Stomach (tissue), 8 donors: ENCODE measurements at regions not wholly inside any gene's neighbourhood (a gene's known extent, or its start where the extent isn't known, plus 50 kb on each side); places are given as distances from the start of the nearest gene placed in this dataset.
A peak's percentile ranks its signal among the peaks of the same experiment; 100 is the strongest.

Experiments used
- DNase-seq, 2 donors: peaks; one replicate each; pipeline versions ENCODE4 v3.0.0 to v3.0.0-alpha.2; 2013 to 2019
- H3K27ac ChIP-seq, 5 donors: fragments of 200-600 bp in 4 of 5; sonication (generic) in 4 of 5; one replicate each; pipeline ENCODE4 v1.5.1; 2013 to 2019; ENCODE audit warnings: mild to moderate bottlenecking in 1 of 5, moderate library complexity in 1 of 5
- H3K27me3 ChIP-seq, 3 donors: fragments of 200-600 bp; sonication (generic); one replicate each; pipeline ENCODE4 v1.5.1; 2017 to 2019; ENCODE audit warnings: mixed run types in 1 of 3
- H3K36me3 ChIP-seq, 4 donors: fragments of 200-600 bp; sonication (generic); 1 replicate in 3 of 4; 2 replicates in 1 of 4; pipeline ENCODE4 v1.5.1; 2016 to 2019
- H3K4me1 ChIP-seq, 4 donors: fragments of 200-600 bp; sonication (generic); one replicate each; pipeline ENCODE4 v1.5.1; 2016 to 2019
- H3K4me3 ChIP-seq, 4 donors: fragments of 200-600 bp; sonication (generic) in 3 of 4; one replicate each; pipeline ENCODE4 v1.5.1; 2016 to 2019; ENCODE audit warnings: mild to moderate bottlenecking in 1 of 4
- H3K9me3 ChIP-seq, 4 donors: fragments of 200-600 bp; sonication (generic); one replicate each; pipeline ENCODE4 v1.5.1; 2016 to 2019
- CTCF ChIP-seq, 7 experiments: fragments of 450-650 bp in 4 of 7; fragments of 200-600 bp in 3 of 7; sonication (generic) in 3 of 7; IDR thresholded peaks; one replicate each; pipeline ENCODE4 v1.5.1; 2016 to 2019; ENCODE audit warnings: antibody characterized with exemption in 7 of 7, control low read depth in 2 of 7, mild to moderate bottlenecking in 1 of 7
- EP300 ChIP-seq: sonication (generic); formaldehyde crosslinking; IDR thresholded peaks from one replicate; pipeline ENCODE4 v1.6.1; 2017; ENCODE audit warnings: antibody characterized with exemption
- POLR2A ChIP-seq, 4 donors: fragments of 450-650 bp; IDR thresholded peaks; one replicate each; pipeline ENCODE4 v1.6.1; 2016; ENCODE audit warnings: antibody characterized with exemption in 4 of 4, control low read depth in 2 of 4, mild to moderate bottlenecking in 1 of 4, moderate library complexity in 1 of 4
- POLR2AphosphoS5 ChIP-seq, 3 donors: sonication (generic); formaldehyde crosslinking; IDR thresholded peaks; one replicate each; pipeline ENCODE4 v1.6.1; 2016; ENCODE audit warnings: antibody characterized with exemption in 3 of 3
- WGBS, 5 donors: extraction: QIAGEN DNeasy Blood & Tissue Kit in 3 of 5; methylation state at CpG; one replicate each; pipeline versions ENCODE4 v1.1.5 to v1.1.7; 2013 to 2018; 5-methylcytosine and 5-hydroxymethylcytosine counted together
- intact Hi-C: fragments of 100-400 bp; cut with DNase I; formaldehyde crosslinking; loops from one replicate; pipeline ENCODE4 v1.15.1; 2023; ENCODE audit warnings: low total_unique reads
- donor health status: healthy with polysubstance abuse.
- donor health status: Bipolar disorder and iron deficiency.
- donor health status: healthy.

GRCh38 chrX:40418813-40419195, 162.0 kb upstream of the ATP6AP2 start:
- H3K27me3 ChIP-seq, result peaks cover 0 to 3% (median 0%) of the 10 kb centered on the region in 3 donors
- H3K36me3 ChIP-seq, result no peaks in the 10 kb centered on the region
- DNase-seq, result no peak
- peaks cover 0 to 11% (median under 1%) of the 10 kb centered on the region in 4 donors for H3K9me3 ChIP-seq
- H3K27ac ChIP-seq, result no peak overlapping the region
- H3K4me3 ChIP-seq, result no peak overlapping the region
- intact Hi-C loops, result no loop called here
- no peaks in the 10 kb centered on the region for H3K4me1 ChIP-seq
- TF ChIP-seq EP300 (no peak), POLR2A (IDR thresholded peaks at IDR 0.05) (no peak), POLR2AphosphoS5 (IDR thresholded peaks at IDR 0.05) (no peak), CTCF (IDR thresholded peaks at IDR 0.05) (no peak)
- WGBS, 5 donors, result 67 to 89% (median 80%) methylated on average over 3 of the region's 3 CpGs

- no peak for TF ChIP-seq EP300
- no peak for TF ChIP-seq POLR2A (IDR thresholded peaks at IDR 0.05)
- no peak for TF ChIP-seq POLR2AphosphoS5 (IDR thresholded peaks at IDR 0.05)
- no peak for TF ChIP-seq CTCF (IDR thresholded peaks at IDR 0.05)
- WGBS, 5 donors, result 71 to 79% (median 75%) methylated on average over 5 to 7 of the region's 7 CpGs
- peak in 1 of 2 donors; percentile 26 for DNase-seq
- Histone ChIP-seq H3K36me3 (no peaks in the 10 kb centered on the region), H3K4me3 (no peak overlapping the region), H3K4me1 (no peaks in the 10 kb centered on the region), H3K27ac (no peak overlapping the region), H3K27me3 (peaks cover 0 to 3% (median 0%) of the 10 kb centered on the region in 3 donors), H3K9me3 (peaks cover 0 to 6% (median 0%) of the 10 kb centered on the region in 4 donors)
- intact Hi-C loops, result no loop called here
Observed at GRCh38 chrX:40418146-40418812, 162.5 kb upstream of the ATP6AP2 start.

GRCh38 chrX:40415675-40416074, 165.1 kb upstream of the ATP6AP2 start:
- intact Hi-C loops, result no loop called here
- no peaks in the 10 kb centered on the region for H3K36me3 ChIP-seq
- H3K9me3 ChIP-seq, result peaks cover 0 to 7% (median 0%) of the 10 kb centered on the region in 4 donors
- H3K4me3 ChIP-seq, result no peak overlapping the region
- 62 to 81% (median 75%) methylated on average over 1 to 4 of the region's 4 CpGs for WGBS, 5 donors
- H3K4me1 ChIP-seq, result no peaks in the 10 kb centered on the region
- H3K27ac ChIP-seq, result no peak overlapping the region
- no peak for TF ChIP-seq EP300
- no peak for TF ChIP-seq CTCF (IDR thresholded peaks at IDR 0.05)
- no peak for TF ChIP-seq POLR2A (IDR thresholded peaks at IDR 0.05)
- no peak for TF ChIP-seq POLR2AphosphoS5 (IDR thresholded peaks at IDR 0.05)
- H3K27me3 ChIP-seq, result peaks cover 0 to 3% (median 0%) of the 10 kb centered on the region in 3 donors
- DNase-seq, result peak in 1 of 2 donors; percentile 31

- no peaks in the 10 kb centered on the region for H3K36me3 ChIP-seq
- H3K27me3 ChIP-seq, result peaks cover 0 to 3% (median 0%) of the 10 kb centered on the region in 3 donors
- DNase-seq, result no peak
- H3K4me3 ChIP-seq, result no peak overlapping the region
- no peak for TF ChIP-seq EP300
- no peak for TF ChIP-seq POLR2A (IDR thresholded peaks at IDR 0.05)
- no peak for TF ChIP-seq POLR2AphosphoS5 (IDR thresholded peaks at IDR 0.05)
- TF ChIP-seq CTCF (IDR thresholded peaks at IDR 0.05), result no peak
- 72 to 95% (median 82%) methylated on average over 3 of the region's 3 CpGs for WGBS, 5 donors
- intact Hi-C loops, result no loop called here
- peaks cover 0 to 20% (median 6%) of the 10 kb centered on the region in 4 donors for H3K9me3 ChIP-seq
- H3K4me1 ChIP-seq, result no peaks in the 10 kb centered on the region
- no peak overlapping the region for H3K27ac ChIP-seq
Observed at GRCh38 chrX:40414335-40414734, 166.4 kb upstream of the ATP6AP2 start.
